Upper lobe of left lung (tissue), 6 donors: ENCODE measurements at regions not wholly inside any gene's neighbourhood (a gene's known extent, or its start where the extent isn't known, plus 50 kb on each side); places are given as distances from the start of the nearest gene placed in this dataset.

Experiments used
- ATAC-seq, 2 donors: fragments of 200-7000 bp; cut with Tn5 transposase; one replicate each; pipeline ENCODE4 v1.9.1; 2022; ENCODE audit warnings: mild to moderate bottlenecking in 2 of 2, moderate library complexity in 2 of 2; ENCODE audit not compliant: low FRiP score in 2 of 2
- DNase-seq, 2 donors: peaks; one replicate each; pipeline ENCODE4 v3.0.0-alpha.2; 2019 to 2020
- H3K27ac ChIP-seq, 4 donors: fragments of 200-600 bp; sonication (generic); one replicate each; pipeline ENCODE4 v1.5.1; 2016 to 2019
- H3K27me3 ChIP-seq, 4 donors: fragments of 200-600 bp; sonication (generic); one replicate each; pipeline ENCODE4 v1.5.1; 2017 to 2019
- H3K36me3 ChIP-seq, 4 donors: fragments of 200-600 bp; sonication (generic); one replicate each; pipeline ENCODE4 v1.5.1; 2016 to 2019
- H3K4me1 ChIP-seq, 4 donors: fragments of 200-600 bp; sonication (generic); one replicate each; pipeline ENCODE4 v1.5.1; 2018 to 2019
- H3K4me3 ChIP-seq, 4 donors: fragments of 200-600 bp; sonication (generic); one replicate each; pipeline ENCODE4 v1.5.1; 2017 to 2019; ENCODE audit warnings: mild to moderate bottlenecking in 2 of 4, moderate library complexity in 1 of 4
- H3K9me3 ChIP-seq, 4 donors: fragments of 200-600 bp; sonication (generic); one replicate each; pipeline ENCODE4 v1.5.1; 2018 to 2019
- CTCF ChIP-seq, 6 experiments: fragments of 450-650 bp in 4 of 6; fragments of 200-600 bp in 2 of 6; sonication (generic) in 2 of 6; IDR thresholded peaks; one replicate each; pipeline ENCODE4 v1.5.1; 2016 to 2019; ENCODE audit warnings: antibody characterized with exemption in 6 of 6
- EP300 ChIP-seq, 4 donors: sonication (generic); formaldehyde crosslinking; IDR thresholded peaks; one replicate each; pipeline ENCODE4 v1.5.1; 2017; ENCODE audit warnings: antibody characterized with exemption in 4 of 4, control low read depth in 2 of 4
- POLR2A ChIP-seq, 4 donors: fragments of 450-650 bp; IDR thresholded peaks; one replicate each; pipeline ENCODE4 v1.5.1; 2016 to 2017; ENCODE audit warnings: antibody characterized with exemption in 4 of 4, mild to moderate bottlenecking in 2 of 4
- POLR2AphosphoS5 ChIP-seq, 2 donors: sonication (generic); formaldehyde crosslinking; IDR thresholded peaks; one replicate each; pipeline ENCODE4 v1.5.1; 2017; ENCODE audit warnings: antibody characterized with exemption in 2 of 2
- WGBS, 2 donors: methylation state at CpG; one replicate each; pipeline ENCODE4 v1.1.5; 2017 to 2018; 5-methylcytosine and 5-hydroxymethylcytosine counted together
- donor health status: DM: no; HTN: no; CAD: no; lungs with moderate emphysema.
- donor health status: DM: no; HTN: yes; CAD: no; lungs with severe emphysema.

- Histone ChIP-seq H3K36me3 (no peaks in the 10 kb centered on the region), H3K27me3 (no peaks in the 10 kb centered on the region), H3K4me1 (no peaks in the 10 kb centered on the region), H3K4me3 (no peak overlapping the region), H3K27ac (no peak overlapping the region), H3K9me3 (no peaks in the 10 kb centered on the region)
- DNase-seq (no peak), ATAC-seq (no peak)
- WGBS, 2 donors = 83 to 90% methylated on average over 1 of the region's 1 CpG
- TF ChIP-seq POLR2A (IDR thresholded peaks at IDR 0.05) = no peak
- TF ChIP-seq EP300 (IDR thresholded peaks at IDR 0.05) = no peak
- TF ChIP-seq POLR2AphosphoS5 (IDR thresholded peaks at IDR 0.05) = no peak
- no peak for TF ChIP-seq CTCF (IDR thresholded peaks at IDR 0.05)
Measured at GRCh38 chr6:148170286-148170685, 172.4 kb upstream of the SASH1 start.

- Histone ChIP-seq H3K27me3 (no peaks in the 10 kb centered on the region), H3K36me3 (no peaks in the 10 kb centered on the region), H3K4me1 (no peaks in the 10 kb centered on the region), H3K9me3 (no peaks in the 10 kb centered on the region), H3K4me3 (no peak overlapping the region), H3K27ac (no peak overlapping the region)
- peak in 1 of 2 donors; percentile 27 for ATAC-seq
- 92 to 95% methylated on average over 1 of the region's 1 CpG for WGBS, 2 donors
- no peak for DNase-seq
- no peak for TF ChIP-seq POLR2A (IDR thresholded peaks at IDR 0.05)
- no peak for TF ChIP-seq CTCF (IDR thresholded peaks at IDR 0.05)
- TF ChIP-seq EP300 (IDR thresholded peaks at IDR 0.05) = no peak
Measured at GRCh38 chr6:148173548-148173947, 169.1 kb upstream of the SASH1 start.

- ATAC-seq (no peak), DNase-seq (no peak)
- no peaks in the 10 kb centered on the region for H3K4me1 ChIP-seq
- H3K9me3 ChIP-seq = no peaks in the 10 kb centered on the region
- no peaks in the 10 kb centered on the region for H3K27me3 ChIP-seq
- WGBS, 2 donors = 85 to 89% methylated on average over 8 of the region's 8 CpGs
- H3K36me3 ChIP-seq = no peaks in the 10 kb centered on the region
- H3K4me3 ChIP-seq = no peak overlapping the region
- H3K27ac ChIP-seq = no peak overlapping the region
- no peak for TF ChIP-seq POLR2AphosphoS5 (IDR thresholded peaks at IDR 0.05)
Measured at GRCh38 chr6:148175550-148176188, 167.0 kb upstream of the SASH1 start.

GRCh38 chr6:148177589-148178233 lies 164.9 kb upstream of the SASH1 start:
- H3K27me3 ChIP-seq = no peaks in the 10 kb centered on the region
- H3K36me3 ChIP-seq = no peaks in the 10 kb centered on the region
- no peak overlapping the region for H3K4me3 ChIP-seq
- 64 to 66% methylated on average over 10 of the region's 10 CpGs for whole genome bisulfite sequencing, 2 donors
- TF ChIP-seq POLR2A (IDR thresholded peaks at IDR 0.05) = no peak
- TF ChIP-seq CTCF (IDR thresholded peaks at IDR 0.05) = peak; percentile 70 to 86 (median 80)
- ATAC-seq (peak in 1 of 2 donors; percentile 61), DNase-seq (peak in 1 of 2 donors; percentile 59)
- H3K27ac ChIP-seq = no peak overlapping the region
- no peaks in the 10 kb centered on the region for H3K9me3 ChIP-seq
- H3K4me1 ChIP-seq = no peaks in the 10 kb centered on the region

GRCh38 chr6:148179786-148180185 lies 162.9 kb upstream of the SASH1 start:
- H3K9me3 ChIP-seq = no peaks in the 10 kb centered on the region
- no peaks in the 10 kb centered on the region for H3K36me3 ChIP-seq
- ATAC-seq (no peak), DNase-seq (no peak)
- 66 to 69% methylated on average over 1 of the region's 1 CpG for WGBS, 2 donors
- H3K27me3 ChIP-seq = no peaks in the 10 kb centered on the region
- H3K4me3 ChIP-seq = no peak overlapping the region
- H3K27ac ChIP-seq = no peak overlapping the region
- TF ChIP-seq CTCF (IDR thresholded peaks at IDR 0.05) (peak in 5 of 6 experiments; percentile 31 to 41 (median 35)), POLR2A (IDR thresholded peaks at IDR 0.05) (no peak)
- H3K4me1 ChIP-seq = no peaks in the 10 kb centered on the region
